ENCODE measurements at regions not wholly inside any gene's neighbourhood (a gene's known extent, or its start where the extent isn't known, plus 50 kb on each side); places are given as distances from the start of the nearest gene placed in this dataset.
"Not testable (repeated sequence)": the region's sequence is repeated elsewhere in the genome, so short reads cannot be mapped to it uniquely, and the experiment has no call there.

GRCh38 chr10:60581782-60582181 is 192.1 kb upstream of the ANK3 start:
- TF ChIP-seq, protein P1, sequence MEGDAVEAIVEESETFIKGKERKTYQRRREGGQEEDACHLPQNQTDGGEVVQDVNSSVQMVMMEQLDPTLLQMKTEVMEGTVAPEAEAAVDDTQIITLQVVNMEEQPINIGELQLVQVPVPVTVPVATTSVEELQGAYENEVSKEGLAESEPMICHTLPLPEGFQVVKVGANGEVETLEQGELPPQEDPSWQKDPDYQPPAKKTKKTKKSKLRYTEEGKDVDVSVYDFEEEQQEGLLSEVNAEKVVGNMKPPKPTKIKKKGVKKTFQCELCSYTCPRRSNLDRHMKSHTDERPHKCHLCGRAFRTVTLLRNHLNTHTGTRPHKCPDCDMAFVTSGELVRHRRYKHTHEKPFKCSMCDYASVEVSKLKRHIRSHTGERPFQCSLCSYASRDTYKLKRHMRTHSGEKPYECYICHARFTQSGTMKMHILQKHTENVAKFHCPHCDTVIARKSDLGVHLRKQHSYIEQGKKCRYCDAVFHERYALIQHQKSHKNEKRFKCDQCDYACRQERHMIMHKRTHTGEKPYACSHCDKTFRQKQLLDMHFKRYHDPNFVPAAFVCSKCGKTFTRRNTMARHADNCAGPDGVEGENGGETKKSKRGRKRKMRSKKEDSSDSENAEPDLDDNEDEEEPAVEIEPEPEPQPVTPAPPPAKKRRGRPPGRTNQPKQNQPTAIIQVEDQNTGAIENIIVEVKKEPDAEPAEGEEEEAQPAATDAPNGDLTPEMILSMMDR (IDR thresholded peaks at IDR 0.05): not testable (repeated sequence)
- not testable (repeated sequence) for TF ChIP-seq POLR2A (IDR thresholded peaks at IDR 0.05)

Data from ovary (tissue), 3 donors.